Endodermal cell (in vitro differentiated cells): ENCODE measurements at regions not wholly inside any gene's neighbourhood (a gene's known extent, or its start where the extent isn't known, plus 50 kb on each side); places are given as distances from the start of the nearest gene placed in this dataset.
"Not testable (repeated sequence)": the region's sequence is repeated elsewhere in the genome, so short reads cannot be mapped to it uniquely, and the experiment has no call there.

Source experiments
- DNase-seq: peaks from one replicate; pipeline ENCODE4 v3.0.0-alpha.2; 2017
- H3K27ac ChIP-seq: 2 replicates; pipeline ENCODE4 v1.5.1; 2013; ENCODE audit warnings: mild to moderate bottlenecking, low read depth, low read length, moderate library complexity
- H3K27me3 ChIP-seq: 2 replicates; pipeline ENCODE4 v1.6.1; 2013; ENCODE audit warnings: mild to moderate bottlenecking, low read length, moderate library complexity; ENCODE audit not compliant: insufficient read depth, control insufficient read depth, poor library complexity, severe bottlenecking
- H3K36me3 ChIP-seq: 2 replicates; pipeline ENCODE4 v1.7.0; 2013; ENCODE audit warnings: mild to moderate bottlenecking, low read length, moderate library complexity; ENCODE audit not compliant: control insufficient read depth, insufficient read depth
- H3K4me1 ChIP-seq: one replicate; pipeline ENCODE4 v1.7.0; 2013; ENCODE audit warnings: low read length; ENCODE audit not compliant: control insufficient read depth, insufficient read depth
- H3K4me3 ChIP-seq: 2 replicates; pipeline ENCODE4 v1.5.1; 2013; ENCODE audit warnings: mild to moderate bottlenecking, low read length, moderate library complexity
- H3K9ac ChIP-seq: 2 replicates; pipeline ENCODE4 v1.6.1; 2013; ENCODE audit warnings: mild to moderate bottlenecking, low read length, moderate library complexity; ENCODE audit not compliant: poor library complexity, severe bottlenecking; ENCODE audit errors: extremely low read depth
- H3K9me3 ChIP-seq: 2 replicates; pipeline ENCODE4 v1.6.1; 2013; ENCODE audit warnings: mild to moderate bottlenecking, low read length, moderate library complexity; ENCODE audit not compliant: control insufficient read depth
- H3K27ac Mint-ChIP-seq: 2 replicates; pipeline ENCODE4 v1.8.0; 2020; ENCODE audit warnings: mixed read lengths
- H3K27me3 Mint-ChIP-seq: 2 replicates; pipeline ENCODE4 v1.8.0; 2021; ENCODE audit warnings: mild to moderate bottlenecking, mixed read lengths; ENCODE audit not compliant: insufficient read depth
- H3K36me3 Mint-ChIP-seq: 2 replicates; pipeline ENCODE4 v1.8.0; 2020; ENCODE audit warnings: low read depth, mixed read lengths
- H3K4me1 Mint-ChIP-seq: 2 replicates; pipeline ENCODE4 v1.8.0; 2020; ENCODE audit warnings: mixed read lengths
- H3K4me3 Mint-ChIP-seq: 2 replicates; pipeline ENCODE4 v1.8.0; 2020; ENCODE audit warnings: mild to moderate bottlenecking, moderate library complexity, mixed read lengths
- H3K9me3 Mint-ChIP-seq: 2 replicates; pipeline ENCODE4 v1.8.0; 2020; ENCODE audit warnings: mild to moderate bottlenecking, mixed read lengths
- WGBS, 2 experiments: methylation state at CpG; one replicate each; pipeline versions ENCODE4 v1.1.5 to v1.1.7; 2013; ENCODE audit warnings: missing lambda C conversion rate in 2 of 2, mixed read lengths in 1 of 2; ENCODE audit not compliant: insufficient coverage in 1 of 2, insufficient read length in 1 of 2; 5-methylcytosine and 5-hydroxymethylcytosine counted together
- TF ChIP-seq, protein P1 (sequence below): fragments of 200-600 bp; sonication (generic); conservative IDR thresholded peaks from 2 replicates; pipeline ENCODE4 v1.5.0; 2021; ENCODE audit warnings: antibody characterized with exemption, mild to moderate bottlenecking

DNA sequence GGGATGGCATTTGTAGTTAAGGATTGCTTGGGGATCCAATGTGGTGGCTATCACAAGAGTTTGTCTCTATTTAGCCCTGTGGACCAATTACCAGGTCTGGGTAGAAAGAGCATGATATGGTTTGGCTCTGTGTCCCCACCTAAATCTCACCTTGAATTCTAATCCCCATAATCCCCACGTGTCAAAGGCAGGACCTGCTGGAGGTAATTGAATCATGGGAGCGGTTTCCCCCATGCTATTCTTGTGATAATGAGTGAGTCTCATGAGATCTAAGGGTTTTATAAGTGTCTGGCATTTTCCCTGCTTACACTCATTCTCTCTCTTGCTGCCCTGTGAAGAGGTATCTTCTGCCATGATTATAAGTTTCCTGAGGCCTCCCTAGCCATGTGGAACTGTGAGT, 86.4 kb upstream of the HS3ST4 start:
- H3K27ac ChIP-seq = no peak overlapping the region
- TF ChIP-seq, protein P1, sequence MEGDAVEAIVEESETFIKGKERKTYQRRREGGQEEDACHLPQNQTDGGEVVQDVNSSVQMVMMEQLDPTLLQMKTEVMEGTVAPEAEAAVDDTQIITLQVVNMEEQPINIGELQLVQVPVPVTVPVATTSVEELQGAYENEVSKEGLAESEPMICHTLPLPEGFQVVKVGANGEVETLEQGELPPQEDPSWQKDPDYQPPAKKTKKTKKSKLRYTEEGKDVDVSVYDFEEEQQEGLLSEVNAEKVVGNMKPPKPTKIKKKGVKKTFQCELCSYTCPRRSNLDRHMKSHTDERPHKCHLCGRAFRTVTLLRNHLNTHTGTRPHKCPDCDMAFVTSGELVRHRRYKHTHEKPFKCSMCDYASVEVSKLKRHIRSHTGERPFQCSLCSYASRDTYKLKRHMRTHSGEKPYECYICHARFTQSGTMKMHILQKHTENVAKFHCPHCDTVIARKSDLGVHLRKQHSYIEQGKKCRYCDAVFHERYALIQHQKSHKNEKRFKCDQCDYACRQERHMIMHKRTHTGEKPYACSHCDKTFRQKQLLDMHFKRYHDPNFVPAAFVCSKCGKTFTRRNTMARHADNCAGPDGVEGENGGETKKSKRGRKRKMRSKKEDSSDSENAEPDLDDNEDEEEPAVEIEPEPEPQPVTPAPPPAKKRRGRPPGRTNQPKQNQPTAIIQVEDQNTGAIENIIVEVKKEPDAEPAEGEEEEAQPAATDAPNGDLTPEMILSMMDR = no peak
- no peak overlapping the region for H3K9ac ChIP-seq
- DNase-seq = peak; percentile 73
- Mint-ChIP-seq H3K4me3 (no peak overlapping the region), H3K27ac (peak overlapping the region; percentile 19), H3K4me1 (peaks cover 27% of the 10 kb centered on the region), H3K27me3 (peaks cover 19% of the 10 kb centered on the region), H3K9me3 (peaks cover 23% of the 10 kb centered on the region), H3K36me3 (peaks cover 2% of the 10 kb centered on the region)
- WGBS, 2 experiments = 0% methylated on average over 1 of the region's 2 CpGs; no CpG with 5 or more reads in 1 of the 2 experiments
- H3K4me1 ChIP-seq = peaks cover 8% of the 10 kb centered on the region
- H3K36me3 ChIP-seq = no peaks in the 10 kb centered on the region
- no peak overlapping the region for H3K4me3 ChIP-seq
- peaks cover 15% of the 10 kb centered on the region for H3K9me3 ChIP-seq
- H3K27me3 ChIP-seq = no peaks in the 10 kb centered on the region

DNA sequence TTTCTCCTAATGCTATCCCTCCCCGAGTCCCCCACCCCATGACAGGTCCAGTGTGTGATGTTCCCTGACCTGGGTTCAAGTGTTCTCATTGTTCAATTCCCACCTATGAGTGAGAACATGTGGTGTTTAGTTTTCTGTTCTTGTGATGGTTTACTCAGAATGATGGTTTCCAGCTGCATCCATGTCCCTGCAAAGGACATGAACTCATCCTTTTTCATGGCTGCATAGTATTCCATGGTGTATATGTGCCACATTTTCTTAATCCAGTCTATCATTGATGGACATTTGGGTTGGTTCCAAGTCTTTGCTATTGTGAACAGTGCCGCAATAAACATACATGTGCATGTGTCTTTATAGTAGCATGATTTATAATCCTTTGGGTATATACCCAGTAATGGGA, 90.5 kb upstream of the HS3ST4 start:
- H3K36me3 Mint-ChIP-seq, DNase-seq, H3K4me3 ChIP-seq, H3K27ac ChIP-seq, H3K36me3 ChIP-seq, H3K4me3 Mint-ChIP-seq, H3K27me3 ChIP-seq, H3K9ac ChIP-seq, H3K4me1 ChIP-seq, H3K27ac Mint-ChIP-seq: not testable (repeated sequence)
- WGBS, 2 experiments = 86% methylated on average over 1 of the region's 2 CpGs; no CpG with 5 or more reads in 1 of the 2 experiments
- H3K9me3 ChIP-seq = peaks cover 11% of the 10 kb centered on the region
- Mint-ChIP-seq H3K4me1 (peaks cover 14% of the 10 kb centered on the region), H3K27me3 (peaks cover 27% of the 10 kb centered on the region), H3K9me3 (peaks cover 28% of the 10 kb centered on the region)

DNA sequence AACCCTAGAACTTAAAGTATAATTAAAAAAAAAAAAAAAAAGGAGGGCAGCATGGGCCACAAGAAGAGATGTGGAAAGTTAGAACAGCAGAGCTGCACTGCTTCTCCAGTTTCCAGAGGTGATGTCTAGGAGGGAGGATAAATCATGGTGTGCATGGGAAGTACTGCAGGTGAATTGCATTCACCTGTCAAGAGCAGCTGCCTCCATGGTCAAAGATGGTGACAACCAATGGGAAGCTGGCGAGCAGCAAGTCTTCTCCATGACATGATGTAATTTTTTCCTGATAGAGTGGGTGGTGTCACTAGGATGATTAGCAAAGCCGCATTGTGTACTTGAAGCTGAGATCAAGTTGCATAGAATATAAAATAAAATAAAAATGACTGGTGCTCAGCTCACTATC, 95.6 kb upstream of the HS3ST4 start:
- H3K27ac Mint-ChIP-seq = no peak overlapping the region
- peaks cover 12% of the 10 kb centered on the region for H3K9me3 Mint-ChIP-seq
- H3K36me3 ChIP-seq = no peaks in the 10 kb centered on the region
- H3K9me3 ChIP-seq = peaks cover 9% of the 10 kb centered on the region
- TF ChIP-seq, protein P1 = no peak
- H3K4me3 Mint-ChIP-seq = no peak overlapping the region
- no peak for DNase-seq
- peaks cover 9% of the 10 kb centered on the region for H3K27me3 Mint-ChIP-seq
- no peak overlapping the region for H3K9ac ChIP-seq
- no peaks in the 10 kb centered on the region for H3K4me1 ChIP-seq
- H3K27ac ChIP-seq = no peak overlapping the region
- no peaks in the 10 kb centered on the region for H3K36me3 Mint-ChIP-seq
- H3K27me3 ChIP-seq = no peaks in the 10 kb centered on the region
- 90 to 91% methylated on average over 2 of the region's 2 CpGs for WGBS, 2 experiments
- H3K4me1 Mint-ChIP-seq = no peaks in the 10 kb centered on the region
- H3K4me3 ChIP-seq = no peak overlapping the region

DNA sequence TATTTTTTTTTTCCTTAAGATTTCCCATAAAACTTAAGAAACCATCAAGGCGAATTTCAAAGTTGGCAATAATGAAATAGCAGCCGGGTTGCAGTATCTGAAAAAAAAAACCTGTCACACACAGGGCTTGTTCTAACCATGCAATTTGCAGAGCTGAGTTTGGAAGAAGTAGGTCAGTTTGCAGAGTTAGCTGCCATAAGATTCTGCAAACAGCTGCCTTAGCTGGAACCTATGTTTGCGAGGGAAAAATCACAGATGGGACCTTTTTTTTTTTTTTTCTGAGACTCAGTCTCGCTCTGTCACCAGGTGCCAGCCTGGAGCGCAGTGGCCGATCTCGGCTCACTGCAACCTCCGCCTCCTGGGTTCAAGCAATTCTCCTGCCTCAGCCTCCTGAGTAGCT, 98.5 kb upstream of the HS3ST4 start:
- no peak overlapping the region for H3K27ac ChIP-seq

More for the DNA sequence above, 98.5 kb upstream of the HS3ST4 start:
- TF ChIP-seq, protein P1 = no peak
- H3K36me3 ChIP-seq = no peaks in the 10 kb centered on the region
- H3K4me1 Mint-ChIP-seq = no peaks in the 10 kb centered on the region
- no peak for DNase-seq
- H3K4me1 ChIP-seq = no peaks in the 10 kb centered on the region
- H3K4me3 Mint-ChIP-seq = no peak overlapping the region
- H3K9me3 Mint-ChIP-seq = no peaks in the 10 kb centered on the region
- no peaks in the 10 kb centered on the region for H3K9me3 ChIP-seq
- H3K4me3 ChIP-seq = no peak overlapping the region
- no peak overlapping the region for H3K27ac Mint-ChIP-seq
- no peaks in the 10 kb centered on the region for H3K27me3 ChIP-seq
- WGBS, 2 experiments = 90 to 100% methylated on average over 2 to 7 of the region's 8 CpGs
- H3K27me3 Mint-ChIP-seq = peaks cover 1% of the 10 kb centered on the region
- no peaks in the 10 kb centered on the region for H3K36me3 Mint-ChIP-seq
- no peak overlapping the region for H3K9ac ChIP-seq
